H9 (cell line): ENCODE measurements at regions not wholly inside any gene's neighbourhood (a gene's known extent, or its start where the extent isn't known, plus 50 kb on each side); places are given as distances from the start of the nearest gene placed in this dataset.

Experiments used
- DNase-seq: peaks from one replicate; pipeline ENCODE4 v3.0.0-alpha.2; 2017
- H2AFZ ChIP-seq: one replicate; pipeline ENCODE4 v1.6.1; 2013; ENCODE audit warnings: mild to moderate bottlenecking, low read length, control low read depth, moderate library complexity
- H2AK5ac ChIP-seq: 2 replicates; pipeline ENCODE4 v1.6.1; 2013; ENCODE audit warnings: low read length, control low read depth, mixed read lengths; ENCODE audit not compliant: insufficient read length
- H2BK120ac ChIP-seq: one replicate; pipeline ENCODE4 v1.6.1; 2013; ENCODE audit warnings: low read depth, mild to moderate bottlenecking, low read length, control low read depth, inconsistent platforms; ENCODE audit not compliant: poor library complexity, severe bottlenecking
- H2BK12ac ChIP-seq: 2 replicates; pipeline ENCODE4 v1.6.1; 2013; ENCODE audit warnings: low read length, control low read depth, mixed read lengths, low read depth; ENCODE audit not compliant: insufficient read length
- H2BK15ac ChIP-seq: 2 replicates; pipeline ENCODE4 v1.6.1; 2013; ENCODE audit warnings: low read depth, low read length, control low read depth
- H2BK20ac ChIP-seq: one replicate; pipeline ENCODE4 v1.6.1; 2013; ENCODE audit warnings: low read depth, mild to moderate bottlenecking, low read length, control low read depth, inconsistent platforms; ENCODE audit not compliant: poor library complexity, severe bottlenecking
- H2BK5ac ChIP-seq: 2 replicates; pipeline ENCODE4 v1.6.1; 2013; ENCODE audit warnings: low read length, control low read depth, mixed read lengths; ENCODE audit not compliant: insufficient read length
- H3K14ac ChIP-seq: 2 replicates; pipeline ENCODE4 v1.6.1; 2013; ENCODE audit warnings: low read length, control low read depth; ENCODE audit not compliant: insufficient read depth
- H3K18ac ChIP-seq: 2 replicates; pipeline ENCODE4 v1.6.1; 2013; ENCODE audit warnings: low read depth, mild to moderate bottlenecking, mixed read lengths, low read length, control low read depth; ENCODE audit not compliant: insufficient read length
- H3K23ac ChIP-seq: 2 replicates; pipeline ENCODE4 v1.6.1; 2013; ENCODE audit warnings: low read length, control low read depth, mixed read lengths, low read depth; ENCODE audit not compliant: insufficient read length
- H3K23me2 ChIP-seq: 2 replicates; pipeline ENCODE4 v1.6.1; 2013; ENCODE audit warnings: low read depth, mild to moderate bottlenecking, mixed read lengths, low read length, control low read depth; ENCODE audit not compliant: insufficient read length, poor library complexity, severe bottlenecking
- H3K27ac ChIP-seq: 2 replicates; pipeline ENCODE4 v1.5.1; 2013; ENCODE audit warnings: low read length, control low read depth, mixed read lengths, low read depth; ENCODE audit not compliant: insufficient read length
- H3K27me3 ChIP-seq: 2 replicates; pipeline ENCODE4 v1.6.1; 2013; ENCODE audit warnings: low read length, control low read depth, inconsistent platforms; ENCODE audit not compliant: insufficient read depth
- H3K4ac ChIP-seq: 2 replicates; pipeline ENCODE4 v1.6.1; 2013; ENCODE audit warnings: low read depth, mild to moderate bottlenecking, control low read depth, inconsistent platforms, low read length, moderate library complexity
- H3K4me1 ChIP-seq: 2 replicates; pipeline ENCODE4 v1.6.1; 2013; ENCODE audit warnings: low read length, control low read depth, inconsistent platforms; ENCODE audit not compliant: insufficient read depth
- H3K4me2 ChIP-seq: 2 replicates; pipeline ENCODE4 v1.6.1; 2013; ENCODE audit warnings: low read length, control low read depth, mixed read lengths; ENCODE audit not compliant: insufficient read length, insufficient read depth
- H3K56ac ChIP-seq: 2 replicates; pipeline ENCODE4 v1.6.1; 2013; ENCODE audit warnings: low read depth, mild to moderate bottlenecking, mixed read lengths, low read length, control low read depth; ENCODE audit not compliant: insufficient read length
- H3K79me1 ChIP-seq: 2 replicates; pipeline ENCODE4 v1.6.1; 2013; ENCODE audit warnings: low read depth, mild to moderate bottlenecking, moderate library complexity, low read length, control low read depth, inconsistent platforms; ENCODE audit not compliant: insufficient read depth, poor library complexity, severe bottlenecking
- H3K79me2 ChIP-seq: 2 replicates; pipeline ENCODE4 v1.6.1; 2013; ENCODE audit warnings: low read length, control low read depth, inconsistent platforms; ENCODE audit not compliant: insufficient read depth
- H3K9ac ChIP-seq: 2 replicates; pipeline ENCODE4 v1.6.1; 2013; ENCODE audit warnings: low read length, control low read depth, mixed read lengths; ENCODE audit not compliant: insufficient read length; ENCODE audit errors: extremely low read depth
- H3K9me3 ChIP-seq: one replicate; pipeline ENCODE4 v1.6.1; 2013; ENCODE audit warnings: low read depth, low read length, inconsistent platforms; ENCODE audit not compliant: control insufficient read depth
- H3T11ph ChIP-seq: one replicate; pipeline ENCODE4 v1.6.1; 2013; ENCODE audit warnings: mild to moderate bottlenecking, low read length, control low read depth, inconsistent platforms
- H4K20me1 ChIP-seq: one replicate; pipeline ENCODE4 v1.6.1; 2013; ENCODE audit not compliant: control insufficient read depth, insufficient read length, insufficient read depth
- H4K5ac ChIP-seq: 2 replicates; pipeline ENCODE4 v1.6.1; 2013; ENCODE audit warnings: low read depth, mild to moderate bottlenecking, mixed read lengths, low read length, control low read depth; ENCODE audit not compliant: insufficient read length
- H4K8ac ChIP-seq: replicated peaks from 2 replicates; pipeline ENCODE4 v1.6.1; 2013; ENCODE audit warnings: low read length, control low read depth, mixed read lengths, low read depth; ENCODE audit not compliant: insufficient read length
- H4K91ac ChIP-seq: 2 replicates; pipeline ENCODE4 v1.6.1; 2013; ENCODE audit warnings: low read depth, mild to moderate bottlenecking, moderate library complexity, mixed read lengths, low read length, control low read depth; ENCODE audit not compliant: insufficient read length
- H3K27ac Mint-ChIP-seq, 3 experiments: 2 replicates in 2 of 3; 3 replicates in 1 of 3; pipeline ENCODE4 v1.8.0; 2020 to 2021; ENCODE audit warnings: mixed read lengths in 3 of 3, mild to moderate bottlenecking in 1 of 3, moderate library complexity in 1 of 3
- H3K27me3 Mint-ChIP-seq: 2 replicates; pipeline ENCODE4 v1.8.0; 2021; ENCODE audit warnings: low read depth, mild to moderate bottlenecking, moderate library complexity, mixed read lengths
- H3K36me3 Mint-ChIP-seq, 3 experiments: 2 replicates in 2 of 3; 3 replicates in 1 of 3; pipeline ENCODE4 v1.8.0; 2020 to 2021; ENCODE audit warnings: low read depth in 3 of 3, mixed read lengths in 3 of 3; ENCODE audit not compliant: insufficient read depth in 1 of 3
- H3K4me1 Mint-ChIP-seq, 2 experiments: 2 replicates each; pipeline ENCODE4 v1.8.0; 2020; ENCODE audit warnings: mixed read lengths in 2 of 2
- H3K4me3 Mint-ChIP-seq, 2 experiments: 2 replicates in 1 of 2; 3 replicates in 1 of 2; pipeline ENCODE4 v1.8.0; 2020 to 2021; ENCODE audit warnings: mild to moderate bottlenecking in 2 of 2, mixed read lengths in 2 of 2, moderate library complexity in 1 of 2
- H3K9me3 Mint-ChIP-seq, 2 experiments: 2 replicates in 1 of 2; 3 replicates in 1 of 2; pipeline ENCODE4 v1.8.0; 2020; ENCODE audit warnings: mild to moderate bottlenecking in 2 of 2, mixed read lengths in 2 of 2, moderate library complexity in 1 of 2
- TF ChIP-seq, protein P1 (sequence below): fragments of 200-600 bp; sonication (generic); conservative IDR thresholded peaks from 3 replicates; pipeline ENCODE4 v1.8.0; 2021; ENCODE audit warnings: antibody characterized with exemption, mild to moderate bottlenecking

DNA sequence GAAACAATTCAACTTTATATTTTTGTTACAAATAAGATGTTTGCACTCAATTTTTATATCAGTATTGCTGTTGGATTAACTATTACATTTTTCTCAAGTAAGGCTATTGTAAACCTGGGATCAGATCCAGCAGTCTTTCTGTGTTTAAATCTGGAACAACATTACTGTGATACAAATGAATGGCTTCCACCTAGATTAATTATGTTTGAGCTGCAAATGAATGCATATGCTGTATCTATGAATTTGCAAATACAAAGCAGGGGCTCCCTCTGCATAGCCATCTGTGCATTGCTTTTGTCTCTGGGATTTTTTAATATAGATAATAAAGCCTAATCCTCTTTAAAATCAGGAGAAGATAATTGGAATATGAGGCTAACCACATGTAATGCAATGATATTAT is 69.8 kb upstream of the NEIL3 start:
- Mint-ChIP-seq H3K27ac (no peak overlapping the region), H3K27me3 (no peaks in the 10 kb centered on the region), H3K36me3 (peaks cover 0 to 4% (median 0%) of the 10 kb centered on the region in 3 experiments; a peak in 1 of 7 replicates), H3K4me3 (no peak overlapping the region), H3K4me1 (no peaks in the 10 kb centered on the region), H3K9me3 (no peaks in the 10 kb centered on the region)
- Histone ChIP-seq H3K18ac (no peak overlapping the region), H4K8ac (no peak overlapping the region), H3K4ac (no peak overlapping the region), H2BK20ac (no peak overlapping the region), H3K4me1 (no peaks in the 10 kb centered on the region), H3K23me2 (no peaks in the 10 kb centered on the region), H4K5ac (no peak overlapping the region), H3T11ph (no peak overlapping the region), H2BK12ac (no peak overlapping the region), H3K9me3 (no peaks in the 10 kb centered on the region), H3K9ac (no peak overlapping the region), H3K79me1 (no peaks in the 10 kb centered on the region), H2BK5ac (no peak overlapping the region), H3K79me2 (no peaks in the 10 kb centered on the region), H3K4me2 (no peak overlapping the region), H4K91ac (no peak overlapping the region), H2AFZ (no peak overlapping the region), H3K56ac (no peak overlapping the region), H3K27ac (no peak overlapping the region), H2AK5ac (no peak overlapping the region), H2BK120ac (no peak overlapping the region), H3K14ac (no peak overlapping the region), H4K20me1 (no peaks in the 10 kb centered on the region), H2BK15ac (no peak overlapping the region), H3K27me3 (no peaks in the 10 kb centered on the region), H3K23ac (no peak overlapping the region)
- no peak for DNase-seq
- TF ChIP-seq, protein P1, sequence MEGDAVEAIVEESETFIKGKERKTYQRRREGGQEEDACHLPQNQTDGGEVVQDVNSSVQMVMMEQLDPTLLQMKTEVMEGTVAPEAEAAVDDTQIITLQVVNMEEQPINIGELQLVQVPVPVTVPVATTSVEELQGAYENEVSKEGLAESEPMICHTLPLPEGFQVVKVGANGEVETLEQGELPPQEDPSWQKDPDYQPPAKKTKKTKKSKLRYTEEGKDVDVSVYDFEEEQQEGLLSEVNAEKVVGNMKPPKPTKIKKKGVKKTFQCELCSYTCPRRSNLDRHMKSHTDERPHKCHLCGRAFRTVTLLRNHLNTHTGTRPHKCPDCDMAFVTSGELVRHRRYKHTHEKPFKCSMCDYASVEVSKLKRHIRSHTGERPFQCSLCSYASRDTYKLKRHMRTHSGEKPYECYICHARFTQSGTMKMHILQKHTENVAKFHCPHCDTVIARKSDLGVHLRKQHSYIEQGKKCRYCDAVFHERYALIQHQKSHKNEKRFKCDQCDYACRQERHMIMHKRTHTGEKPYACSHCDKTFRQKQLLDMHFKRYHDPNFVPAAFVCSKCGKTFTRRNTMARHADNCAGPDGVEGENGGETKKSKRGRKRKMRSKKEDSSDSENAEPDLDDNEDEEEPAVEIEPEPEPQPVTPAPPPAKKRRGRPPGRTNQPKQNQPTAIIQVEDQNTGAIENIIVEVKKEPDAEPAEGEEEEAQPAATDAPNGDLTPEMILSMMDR = no peak
